Heart left ventricle (tissue), 16 donors: ENCODE measurements at regions not wholly inside any gene's neighbourhood (a gene's known extent, or its start where the extent isn't known, plus 50 kb on each side); places are given as distances from the start of the nearest gene placed in this dataset.

ENCODE experiments used
- ATAC-seq, 4 donors: fragments of 200-7000 bp; cut with Tn5 transposase; one replicate each; pipeline ENCODE4 v1.9.1; 2020 to 2022; ENCODE audit warnings: moderate library complexity in 4 of 4, mild to moderate bottlenecking in 3 of 4, moderate number of reproducible peaks in 1 of 4
- DNase-seq, 5 donors: peaks; one replicate each; pipeline ENCODE4 v3.0.0-alpha.2; 2020
- H3K27ac ChIP-seq, 12 donors: fragments of 200-600 bp; sonication (generic) in 4 of 12; one replicate each; pipeline versions ENCODE4 v1.5.0 to v1.8.0; 2016 to 2022; ENCODE audit warnings: mild to moderate bottlenecking in 2 of 12
- H3K27me3 ChIP-seq, 9 donors: fragments of 200-600 bp; sonication (generic) in 2 of 9; one replicate each; pipeline versions ENCODE4 v1.5.1 to v1.8.0; 2016 to 2022; ENCODE audit warnings: mild to moderate bottlenecking in 3 of 9
- H3K36me3 ChIP-seq, 9 donors: fragments of 200-600 bp; sonication (generic) in 2 of 9; one replicate each; pipeline versions ENCODE4 v1.5.0 to v1.8.0; 2018 to 2022; ENCODE audit warnings: mild to moderate bottlenecking in 2 of 9
- H3K4me1 ChIP-seq, 12 donors: fragments of 200-600 bp; sonication (generic) in 4 of 12; one replicate each; pipeline versions ENCODE4 v1.5.0 to v1.8.0; 2016 to 2022; ENCODE audit warnings: mild to moderate bottlenecking in 3 of 12
- H3K4me3 ChIP-seq, 12 donors: fragments of 200-600 bp; sonication (generic) in 4 of 12; one replicate each; pipeline versions ENCODE4 v1.5.0 to v1.8.0; 2017 to 2022; ENCODE audit warnings: mild to moderate bottlenecking in 9 of 12, moderate library complexity in 4 of 12
- H3K9me3 ChIP-seq, 12 donors: fragments of 200-600 bp; sonication (generic) in 4 of 12; one replicate each; pipeline versions ENCODE4 v1.5.0 to v1.8.0; 2016 to 2022; ENCODE audit warnings: mild to moderate bottlenecking in 1 of 12
- POLR2A ChIP-seq, 2 donors: fragments of 450-650 bp; IDR thresholded peaks; one replicate each; pipeline ENCODE4 v1.6.1; 2017; ENCODE audit warnings: antibody characterized with exemption in 2 of 2, mild to moderate bottlenecking in 2 of 2, moderate library complexity in 2 of 2
- WGBS, 4 donors: extraction: QIAGEN DNeasy Blood & Tissue Kit in 2 of 4; methylation state at CpG; one replicate each; pipeline versions ENCODE4 v1.1.5 to v1.1.7; 2013 to 2018; 5-methylcytosine and 5-hydroxymethylcytosine counted together
- intact Hi-C, 10 donors: fragments of 100-400 bp; cut with DNase I; formaldehyde crosslinking; loops; one replicate each; pipeline versions ENCODE4 v1.11.1 to v1.14.2; 2022
- TF ChIP-seq, protein P1 (sequence below), 12 donors: fragments of 200-600 bp; sonication (generic) in 4 of 12; IDR thresholded peaks; one replicate each; pipeline versions ENCODE4 v1.5.0 to v1.8.0; 2018 to 2022; ENCODE audit warnings: antibody characterized with exemption in 12 of 12, mild to moderate bottlenecking in 5 of 12
- donor health status: ischemic (EF 13 %, LVEDD 7.1; RV severe dilation, severe dysfunction).
- donor health status: healthy with polysubstance abuse.
- donor health status: DM: no; HTN: yes; CAD: no.
- donor health status: DM: no; HTN: no; CAD: no.
- donor health status: ischemic (EF 25% LVEDD 6.9; RV normal size, moderate dysfunction).
- donor health status: ischemic (EF 25% LVEDD 5.7; RV mildly dilated, moderate dysfunction).
- donor health status: healthy.
- donor health status: DM: yes; HTN: yes; CAD: no.
- donor health status: ischemic (EF 35%, LVEDD 5.7; RV mildly dilated, moderate dysfunction).
- donor health status: nonischemic (EF 11% LVEDD 7.7; RV severe dilation, severe dysfunction).
- donor health status: DM: yes; HTN: yes; CAD: no.
- donor health status: PGD.
- donor health status: ischemic (EF 29% LVEDD 5.4; RV normal size, mild dysfunction).
- donor health status: nonischemic (EF 23%, LVEDD 6.1; RV moderate dilation, normal function).

GRCh38 chr2:42922790-42923579, 130.6 kb upstream of the HAAO start:
- peak in 1 of 5 donors; percentile 20 for DNase-seq
- no peak for TF ChIP-seq POLR2A (IDR thresholded peaks at IDR 0.05)
- TF ChIP-seq, protein P1, sequence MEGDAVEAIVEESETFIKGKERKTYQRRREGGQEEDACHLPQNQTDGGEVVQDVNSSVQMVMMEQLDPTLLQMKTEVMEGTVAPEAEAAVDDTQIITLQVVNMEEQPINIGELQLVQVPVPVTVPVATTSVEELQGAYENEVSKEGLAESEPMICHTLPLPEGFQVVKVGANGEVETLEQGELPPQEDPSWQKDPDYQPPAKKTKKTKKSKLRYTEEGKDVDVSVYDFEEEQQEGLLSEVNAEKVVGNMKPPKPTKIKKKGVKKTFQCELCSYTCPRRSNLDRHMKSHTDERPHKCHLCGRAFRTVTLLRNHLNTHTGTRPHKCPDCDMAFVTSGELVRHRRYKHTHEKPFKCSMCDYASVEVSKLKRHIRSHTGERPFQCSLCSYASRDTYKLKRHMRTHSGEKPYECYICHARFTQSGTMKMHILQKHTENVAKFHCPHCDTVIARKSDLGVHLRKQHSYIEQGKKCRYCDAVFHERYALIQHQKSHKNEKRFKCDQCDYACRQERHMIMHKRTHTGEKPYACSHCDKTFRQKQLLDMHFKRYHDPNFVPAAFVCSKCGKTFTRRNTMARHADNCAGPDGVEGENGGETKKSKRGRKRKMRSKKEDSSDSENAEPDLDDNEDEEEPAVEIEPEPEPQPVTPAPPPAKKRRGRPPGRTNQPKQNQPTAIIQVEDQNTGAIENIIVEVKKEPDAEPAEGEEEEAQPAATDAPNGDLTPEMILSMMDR (IDR thresholded peaks at IDR 0.05) = no peak
- Histone ChIP-seq H3K27ac (peak overlapping the region; percentile 85 to 98 (median 91)), H3K4me3 (no peak overlapping the region), H3K9me3 (no peaks in the 10 kb centered on the region), H3K4me1 (peaks cover 28 to 70% (median 58%) of the 10 kb centered on the region in 12 donors), H3K27me3 (no peaks in the 10 kb centered on the region), H3K36me3 (no peaks in the 10 kb centered on the region)
- ATAC-seq = peak in 2 of 4 donors; percentile 17 to 36
- WGBS, 4 donors = 75 to 82% (median 78%) methylated on average over 5 to 6 of the region's 6 CpGs
- intact Hi-C loops = loop anchor here in 4 of 10 donors (5.0 to 10.0 kb wide), 4 partner anchors 41 to 61 kb away; no protein-coding TSS in a partner anchor

GRCh38 chr2:42922293-42922692, 129.9 kb upstream of the HAAO start:
- 95 to 100% (median 96%) methylated on average over 2 of the region's 2 CpGs for WGBS, 4 donors
- ATAC-seq = no peak
- Histone ChIP-seq H3K4me1 (peaks cover 26 to 70% (median 56%) of the 10 kb centered on the region in 12 donors), H3K27me3 (no peaks in the 10 kb centered on the region), H3K27ac (peak overlapping the region in 10 of 12 donors; percentile 85 to 98 (median 91)), H3K9me3 (no peaks in the 10 kb centered on the region), H3K4me3 (no peak overlapping the region), H3K36me3 (no peaks in the 10 kb centered on the region)
- intact Hi-C loops = loop anchor here in 4 of 10 donors (5.0 to 10.0 kb wide), 4 partner anchors 40 to 60 kb away; no protein-coding TSS in a partner anchor
- DNase-seq = no peak
- TF ChIP-seq POLR2A (IDR thresholded peaks at IDR 0.05) = no peak
- TF ChIP-seq, protein P1 (IDR thresholded peaks at IDR 0.05) = no peak

GRCh38 chr2:42921721-42922120, 129.3 kb upstream of the HAAO start:
- Histone ChIP-seq H3K9me3 (no peaks in the 10 kb centered on the region), H3K36me3 (no peaks in the 10 kb centered on the region), H3K27me3 (no peaks in the 10 kb centered on the region), H3K4me3 (no peak overlapping the region), H3K27ac (peak overlapping the region in 3 of 12 donors; percentile 89 to 98 (median 93)), H3K4me1 (peaks cover 22 to 68% (median 55%) of the 10 kb centered on the region in 12 donors)
- DNase-seq = no peak
- no peak for ATAC-seq
- intact Hi-C loops = loop anchor here in 4 of 10 donors (5.0 to 10.0 kb wide), 4 partner anchors 39 to 59 kb away; no protein-coding TSS in a partner anchor
- 83 to 100% (median 94%) methylated on average over 3 of the region's 3 CpGs for WGBS, 4 donors
- TF ChIP-seq POLR2A (IDR thresholded peaks at IDR 0.05) = no peak
- TF ChIP-seq, protein P1 (IDR thresholded peaks at IDR 0.05) = no peak

- no peaks in the 10 kb centered on the region for H3K9me3 ChIP-seq
- H3K27me3 ChIP-seq = no peaks in the 10 kb centered on the region
- ATAC-seq (no peak), DNase-seq (no peak)
- H3K27ac ChIP-seq = no peak overlapping the region
- peaks cover 16 to 62% (median 49%) of the 10 kb centered on the region in 12 donors for H3K4me1 ChIP-seq
- 72 to 83% (median 78%) methylated on average over 4 of the region's 4 CpGs for WGBS, 4 donors
- intact Hi-C loops = loop anchor here in 4 of 10 donors (5.0 to 10.0 kb wide), 4 partner anchors 39 to 59 kb away; no protein-coding TSS in a partner anchor
- no peak overlapping the region for H3K4me3 ChIP-seq
- no peaks in the 10 kb centered on the region for H3K36me3 ChIP-seq
- TF ChIP-seq POLR2A (IDR thresholded peaks at IDR 0.05) = no peak
- TF ChIP-seq, protein P1 (IDR thresholded peaks at IDR 0.05) = no peak
These were observed 128.8 kb upstream of the HAAO start for GRCh38 chr2:42921147-42921520.
